Right lobe of liver (tissue), 4 donors: ENCODE measurements at regions not wholly inside any gene's neighbourhood (a gene's known extent, or its start where the extent isn't known, plus 50 kb on each side); places are given as distances from the start of the nearest gene placed in this dataset.

ENCODE experiments used
- POLR2A ChIP-seq: fragments of 450-650 bp; IDR thresholded peaks from one replicate; pipeline ENCODE4 v1.6.1; 2017; ENCODE audit warnings: antibody characterized with exemption, mild to moderate bottlenecking
- TF ChIP-seq, protein P1 (sequence below), 4 donors: fragments of 200-600 bp in 3 of 4; fragments of 450-650 bp in 1 of 4; IDR thresholded peaks; one replicate each; pipeline versions ENCODE4 v1.5.1 to v1.8.0; 2016 to 2022; ENCODE audit warnings: antibody characterized with exemption in 4 of 4, mild to moderate bottlenecking in 2 of 4
- donor health status: DM: no; HTN: no; CAD: no.
- donor health status: DM: no; HTN: no; CAD: no.
- donor health status: DM: no; HTN: yes; CAD: no.

DNA sequence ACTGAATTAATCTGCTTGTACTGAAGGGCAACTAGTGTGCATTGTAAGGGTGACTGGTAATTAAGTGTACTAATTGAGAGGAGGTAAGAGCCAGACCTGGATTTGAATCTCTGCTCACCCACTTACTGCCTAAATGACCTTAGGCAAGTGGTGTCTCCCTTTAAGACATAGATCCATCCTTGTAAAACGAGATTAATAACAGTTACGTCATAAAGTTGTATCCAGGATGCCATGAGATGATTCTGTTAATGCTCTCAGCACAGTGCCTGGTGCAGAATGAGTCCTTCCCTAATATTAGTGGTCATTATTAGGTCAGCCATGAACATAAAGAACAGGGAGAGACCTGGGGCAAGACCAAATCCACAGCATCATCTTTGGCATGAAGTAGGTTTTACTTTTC is 470.1 kb downstream of the MAFB start:
- no peak for TF ChIP-seq POLR2A
- TF ChIP-seq, protein P1, sequence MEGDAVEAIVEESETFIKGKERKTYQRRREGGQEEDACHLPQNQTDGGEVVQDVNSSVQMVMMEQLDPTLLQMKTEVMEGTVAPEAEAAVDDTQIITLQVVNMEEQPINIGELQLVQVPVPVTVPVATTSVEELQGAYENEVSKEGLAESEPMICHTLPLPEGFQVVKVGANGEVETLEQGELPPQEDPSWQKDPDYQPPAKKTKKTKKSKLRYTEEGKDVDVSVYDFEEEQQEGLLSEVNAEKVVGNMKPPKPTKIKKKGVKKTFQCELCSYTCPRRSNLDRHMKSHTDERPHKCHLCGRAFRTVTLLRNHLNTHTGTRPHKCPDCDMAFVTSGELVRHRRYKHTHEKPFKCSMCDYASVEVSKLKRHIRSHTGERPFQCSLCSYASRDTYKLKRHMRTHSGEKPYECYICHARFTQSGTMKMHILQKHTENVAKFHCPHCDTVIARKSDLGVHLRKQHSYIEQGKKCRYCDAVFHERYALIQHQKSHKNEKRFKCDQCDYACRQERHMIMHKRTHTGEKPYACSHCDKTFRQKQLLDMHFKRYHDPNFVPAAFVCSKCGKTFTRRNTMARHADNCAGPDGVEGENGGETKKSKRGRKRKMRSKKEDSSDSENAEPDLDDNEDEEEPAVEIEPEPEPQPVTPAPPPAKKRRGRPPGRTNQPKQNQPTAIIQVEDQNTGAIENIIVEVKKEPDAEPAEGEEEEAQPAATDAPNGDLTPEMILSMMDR (IDR thresholded peaks at IDR 0.05) = no peak
